Neutrophil (primary cell): ENCODE measurements at regions not wholly inside any gene's neighbourhood (a gene's known extent, or its start where the extent isn't known, plus 50 kb on each side); places are given as distances from the start of the nearest gene placed in this dataset.

Source experiments
- H3K27ac ChIP-seq: fragments of 200-600 bp; sonication (generic); 2 replicates; pipeline ENCODE4 v1.5.1; 2016; ENCODE audit warnings: mild to moderate bottlenecking, moderate library complexity
- H3K27me3 ChIP-seq: fragments of 200-600 bp; sonication (generic); 2 replicates; pipeline ENCODE4 v1.6.0; 2016; ENCODE audit warnings: mild to moderate bottlenecking
- H3K36me3 ChIP-seq: fragments of 200-600 bp; sonication (generic); 2 replicates; pipeline ENCODE4 v1.5.1; 2017
- H3K4me1 ChIP-seq, 2 experiments: fragments of 200-600 bp in 1 of 2; sonication (generic) in 1 of 2; 1 replicate in 1 of 2; 2 replicates in 1 of 2; pipeline versions ENCODE4 v1.5.1 to v1.6.1; 2013 to 2016; ENCODE audit warnings: low read depth in 1 of 2, low read length in 1 of 2, mild to moderate bottlenecking in 1 of 2, moderate library complexity in 1 of 2; ENCODE audit not compliant: control insufficient read depth in 1 of 2, insufficient read depth in 1 of 2
- H3K4me3 ChIP-seq, 2 experiments: fragments of 200-600 bp in 1 of 2; sonication (generic) in 1 of 2; 1 replicate in 1 of 2; 2 replicates in 1 of 2; pipeline ENCODE4 v1.5.1; 2013 to 2016; ENCODE audit warnings: low read depth in 1 of 2, low read length in 1 of 2, mild to moderate bottlenecking in 1 of 2, moderate library complexity in 1 of 2
- H3K9me3 ChIP-seq: fragments of 200-600 bp; sonication (generic); 2 replicates; pipeline ENCODE4 v1.5.1; 2016
- CTCF ChIP-seq: fragments of 200-600 bp; sonication (generic); IDR thresholded peaks from 2 replicates; pipeline ENCODE4 v1.5.1; 2016; ENCODE audit warnings: antibody characterized with exemption

- no peaks in the 10 kb centered on the region for H3K27me3 ChIP-seq
- no peak overlapping the region for H3K4me3 ChIP-seq
- peaks cover 23 to 31% of the 10 kb centered on the region in 2 experiments for H3K4me1 ChIP-seq
- TF ChIP-seq CTCF, result peak; percentile 38
- H3K36me3 ChIP-seq, result no peaks in the 10 kb centered on the region
- H3K9me3 ChIP-seq, result no peaks in the 10 kb centered on the region
- H3K27ac ChIP-seq, result no peak overlapping the region
These were observed 50.3 kb upstream of the FNDC1 start for GRCh38 chr6:159118924-159119323.

- no peaks in the 10 kb centered on the region for H3K36me3 ChIP-seq
- TF ChIP-seq CTCF, result no peak
- H3K4me3 ChIP-seq, result no peak overlapping the region
- H3K27ac ChIP-seq, result no peak overlapping the region
- peaks cover 23 to 31% of the 10 kb centered on the region in 2 experiments for H3K4me1 ChIP-seq
- H3K27me3 ChIP-seq, result no peaks in the 10 kb centered on the region
- H3K9me3 ChIP-seq, result no peaks in the 10 kb centered on the region
These were observed 51.6 kb upstream of the FNDC1 start for GRCh38 chr6:159117563-159117962.

GRCh38 chr6:159117046-159117445 lies 52.2 kb upstream of the FNDC1 start:
- no peak overlapping the region for H3K4me3 ChIP-seq
- H3K4me1 ChIP-seq, result peaks cover 23 to 31% of the 10 kb centered on the region in 2 experiments
- no peak for TF ChIP-seq CTCF

GRCh38 chr6:159116343-159116742 lies 52.9 kb upstream of the FNDC1 start:
- no peak for TF ChIP-seq CTCF
- Histone ChIP-seq H3K27me3 (no peaks in the 10 kb centered on the region), H3K4me3 (no peak overlapping the region), H3K27ac (peak overlapping the region; percentile 21), H3K36me3 (no peaks in the 10 kb centered on the region), H3K9me3 (no peaks in the 10 kb centered on the region), H3K4me1 (peaks cover 23 to 31% of the 10 kb centered on the region in 2 experiments)

More at GRCh38 chr6:159117046-159117445, 52.2 kb upstream of the FNDC1 start:
- H3K9me3 ChIP-seq, result no peaks in the 10 kb centered on the region
- no peaks in the 10 kb centered on the region for H3K27me3 ChIP-seq
- H3K27ac ChIP-seq, result no peak overlapping the region
- H3K36me3 ChIP-seq, result no peaks in the 10 kb centered on the region

GRCh38 chr6:159114569-159114968 lies 54.6 kb upstream of the FNDC1 start:
- H3K4me1 ChIP-seq, result peaks cover 15 to 25% of the 10 kb centered on the region in 2 experiments
- H3K27ac ChIP-seq, result no peak overlapping the region
- H3K36me3 ChIP-seq, result no peaks in the 10 kb centered on the region
- no peaks in the 10 kb centered on the region for H3K9me3 ChIP-seq
- H3K27me3 ChIP-seq, result no peaks in the 10 kb centered on the region
- H3K4me3 ChIP-seq, result no peak overlapping the region
- TF ChIP-seq CTCF, result no peak

- Histone ChIP-seq H3K9me3 (no peaks in the 10 kb centered on the region), H3K36me3 (no peaks in the 10 kb centered on the region), H3K27me3 (no peaks in the 10 kb centered on the region), H3K27ac (no peak overlapping the region), H3K4me3 (no peak overlapping the region), H3K4me1 (peaks cover 7 to 20% of the 10 kb centered on the region in 2 experiments)
- no peak for TF ChIP-seq CTCF
These were observed 56.0 kb upstream of the FNDC1 start for GRCh38 chr6:159113223-159113622.
